ENCODE measurements at regions not wholly inside any gene's neighbourhood (a gene's known extent, or its start where the extent isn't known, plus 50 kb on each side); places are given as distances from the start of the nearest gene placed in this dataset.
"Not testable (repeated sequence)": the region's sequence is repeated elsewhere in the genome, so short reads cannot be mapped to it uniquely, and the experiment has no call there.

GRCh38 chr9:30928045-30928444 lies 1456.4 kb upstream of the ACO1 start:
- no peak for TF ChIP-seq CTCF (conservative IDR thresholded peaks at IDR 0.05; ENCODE audit: low read depth, low read length)
- H3K4me3 ChIP-seq (ENCODE audit: low read depth, low read length): no peak overlapping the region
- DNase-seq (ENCODE audit: low read depth): no peak

- DNase-seq (ENCODE audit: low read depth): no peak
- no peak overlapping the region for H3K4me3 ChIP-seq (ENCODE audit: low read depth, low read length)
- TF ChIP-seq CTCF (conservative IDR thresholded peaks at IDR 0.05; ENCODE audit: low read depth, low read length): no peak
Observed at GRCh38 chr9:30932226-30932625, 1452.2 kb upstream of the ACO1 start.

- TF ChIP-seq CTCF (conservative IDR thresholded peaks at IDR 0.05; ENCODE audit: low read depth, low read length): no peak
- no peak overlapping the region for H3K4me3 ChIP-seq (ENCODE audit: low read depth, low read length)
- no peak for DNase-seq (ENCODE audit: low read depth)
Observed at GRCh38 chr9:30935730-30936129, 1448.7 kb upstream of the ACO1 start.

- H3K4me3 ChIP-seq (ENCODE audit: low read depth, low read length): no peak overlapping the region
- TF ChIP-seq CTCF (conservative IDR thresholded peaks at IDR 0.05; ENCODE audit: low read depth, low read length): no peak
- no peak for DNase-seq (ENCODE audit: low read depth)
Observed at GRCh38 chr9:30937106-30937505, 1447.3 kb upstream of the ACO1 start.

GRCh38 chr9:30942852-30943251 lies 1441.6 kb upstream of the ACO1 start:
- not testable (repeated sequence) for H3K4me3 ChIP-seq (ENCODE audit: low read depth, low read length); DNase-seq (ENCODE audit: low read depth)

GRCh38 chr9:30943446-30944224 lies 1440.8 kb upstream of the ACO1 start:
- no peak overlapping the region for H3K4me3 ChIP-seq (ENCODE audit: low read depth, low read length)
- DNase-seq (ENCODE audit: low read depth): no peak
- no peak for TF ChIP-seq CTCF (conservative IDR thresholded peaks at IDR 0.05; ENCODE audit: low read depth, low read length)

GRCh38 chr9:30944225-30944569 lies 1440.2 kb upstream of the ACO1 start:
- no peak overlapping the region for H3K4me3 ChIP-seq (ENCODE audit: low read depth, low read length)
- TF ChIP-seq CTCF (conservative IDR thresholded peaks at IDR 0.05; ENCODE audit: low read depth, low read length): no peak
- DNase-seq (ENCODE audit: low read depth): no peak

All from choroid plexus epithelial cell (primary cell).